SH-SY5Y (cell line): ENCODE measurements at regions not wholly inside any gene's neighbourhood (a gene's known extent, or its start where the extent isn't known, plus 50 kb on each side); places are given as distances from the start of the nearest gene placed in this dataset.

Experiments used
- GATA2 ChIP-seq: IDR thresholded peaks from 2 replicates; pipeline ENCODE4 v1.6.1; 2011; ENCODE audit warnings: mild to moderate bottlenecking, low read depth, low read length
- GATA3 ChIP-seq: IDR thresholded peaks from 2 replicates; pipeline ENCODE4 v1.6.1; 2011; ENCODE audit warnings: low read depth, mild to moderate bottlenecking, low read length, moderate library complexity

DNA sequence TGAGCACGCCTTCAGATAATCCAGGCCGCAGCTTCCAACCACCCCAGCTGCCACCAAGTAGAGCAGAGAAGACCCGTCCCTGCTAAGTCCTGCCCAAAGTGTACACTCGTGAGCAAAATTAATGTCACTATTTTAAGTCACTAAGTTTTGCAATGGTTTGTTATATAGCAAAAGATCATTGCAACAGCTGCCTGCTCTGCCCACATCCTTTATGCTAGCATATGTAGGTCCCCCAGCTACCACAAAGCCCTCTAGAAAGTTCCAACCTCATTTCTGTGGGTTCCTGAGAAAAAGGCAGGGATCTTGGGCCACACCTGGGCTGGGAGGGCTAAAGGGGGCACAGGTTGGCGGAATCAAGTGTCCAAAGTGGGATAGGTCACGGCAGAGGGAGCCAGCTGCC lies 346.9 kb downstream of the BCOR start:
- TF ChIP-seq GATA2 (no peak), GATA3 (no peak)
